Spleen (tissue), 7 donors: ENCODE measurements at regions not wholly inside any gene's neighbourhood (a gene's known extent, or its start where the extent isn't known, plus 50 kb on each side); places are given as distances from the start of the nearest gene placed in this dataset.

ENCODE experiments used
- CTCF ChIP-seq, 11 experiments: fragments of 200-600 bp in 7 of 11; fragments of 450-650 bp in 4 of 11; sonication (generic) in 4 of 11; IDR thresholded peaks in 8 of 11; conservative IDR thresholded peaks in 3 of 11; 1 replicate in 7 of 11; 2 replicates in 4 of 11; pipeline versions ENCODE4 v1.4.0 to v1.8.0; 2016 to 2021; ENCODE audit warnings: antibody characterized with exemption in 11 of 11, inconsistent platforms in 4 of 11, mild to moderate bottlenecking in 1 of 11
- POLR2A ChIP-seq, 3 donors: fragments of 450-650 bp; IDR thresholded peaks; one replicate each; pipeline ENCODE4 v1.5.1; 2017; ENCODE audit warnings: antibody characterized with exemption in 3 of 3, mild to moderate bottlenecking in 1 of 3
- donor health status: DM: no; HTN: no; CAD: no; lungs with moderate emphysema.
- donor health status: DM: no; HTN: no; CAD: no.
- donor health status: DM: no; HTN: no; CAD: no.

GRCh38 chr5:101404531-101404930, 501.4 kb upstream of the ST8SIA4 start:
- no peak for TF ChIP-seq POLR2A (IDR thresholded peaks at IDR 0.05)
- no peak for TF ChIP-seq CTCF (IDR thresholded peaks at IDR 0.05 in 8 of 11, conservative IDR thresholded peaks at IDR 0.05 in 3 of 11)
